ENCODE measurements at regions not wholly inside any gene's neighbourhood (a gene's known extent, or its start where the extent isn't known, plus 50 kb on each side); places are given as distances from the start of the nearest gene placed in this dataset.
"Not testable (repeated sequence)": the region's sequence is repeated elsewhere in the genome, so short reads cannot be mapped to it uniquely, and the experiment has no call there.

DNA sequence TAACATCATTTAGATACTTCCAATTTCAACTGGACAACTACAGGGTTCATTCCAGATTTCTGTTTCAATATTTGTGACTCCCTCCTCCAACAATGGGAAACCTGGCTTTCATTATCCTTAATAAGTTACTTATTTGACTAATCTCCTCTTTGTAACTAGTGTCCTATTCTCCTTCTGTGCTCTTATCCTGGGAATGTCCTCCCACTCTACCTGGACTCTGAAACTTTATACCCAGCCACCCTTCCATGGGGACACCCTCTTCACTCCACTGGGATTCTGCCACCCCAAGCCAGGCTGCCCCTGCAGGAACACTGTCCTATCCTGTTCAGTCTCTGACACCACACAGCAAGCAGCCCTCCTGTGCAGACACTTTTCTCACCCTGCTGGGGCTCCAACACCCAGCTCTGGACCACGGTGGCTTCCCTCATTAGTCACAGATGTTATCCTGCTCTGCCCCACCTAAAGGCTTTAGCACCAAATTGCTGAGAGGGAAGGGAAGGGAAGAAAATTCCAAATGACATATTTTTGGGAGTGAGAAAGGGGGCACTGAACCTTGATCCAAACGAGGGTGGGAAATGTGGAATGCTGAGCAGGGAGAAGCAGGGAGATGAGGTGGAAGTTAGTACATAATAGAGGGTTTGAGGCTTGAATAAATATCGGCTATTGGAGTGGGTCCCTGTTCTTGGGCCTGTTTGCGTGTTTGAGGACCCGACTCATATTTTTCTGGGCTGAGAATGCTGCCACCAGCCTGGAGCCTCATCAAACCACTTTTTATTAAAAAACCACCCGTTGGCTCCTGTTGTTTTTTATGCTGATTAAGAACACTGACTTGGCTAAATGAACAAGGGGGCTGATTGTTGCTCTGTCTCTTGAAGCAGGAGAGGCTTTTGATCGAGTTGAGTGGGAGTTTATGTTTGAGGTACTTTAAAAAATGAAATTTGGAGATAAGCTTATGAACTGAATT, 54.0 kb upstream of the AKIRIN2 start:
- no peak for DNase-seq

DNA sequence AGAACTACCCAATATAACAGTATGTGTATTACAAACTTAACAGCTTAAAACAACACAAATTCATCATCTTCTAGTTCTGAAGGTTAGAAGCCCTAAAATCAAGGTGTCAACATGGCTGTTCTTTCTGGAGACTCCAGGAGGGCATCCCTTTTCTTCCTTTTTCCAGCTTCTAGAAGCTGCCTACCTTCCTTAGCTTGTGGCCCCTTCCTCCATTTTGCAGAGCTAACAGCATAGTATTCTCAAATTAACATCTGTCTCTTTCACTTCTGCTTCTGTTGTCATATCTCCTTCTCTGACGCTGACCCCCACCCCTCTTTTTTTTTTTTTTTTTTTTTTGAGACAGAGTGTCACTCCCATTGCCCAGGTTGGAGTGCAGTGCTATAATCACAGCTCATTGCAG, 52.8 kb upstream of the AKIRIN2 start:
- no peak for DNase-seq

- no peak for DNase-seq
Observed at GRCh38 chr6:87753131-87753685, 51.2 kb upstream of the AKIRIN2 start.

DNA sequence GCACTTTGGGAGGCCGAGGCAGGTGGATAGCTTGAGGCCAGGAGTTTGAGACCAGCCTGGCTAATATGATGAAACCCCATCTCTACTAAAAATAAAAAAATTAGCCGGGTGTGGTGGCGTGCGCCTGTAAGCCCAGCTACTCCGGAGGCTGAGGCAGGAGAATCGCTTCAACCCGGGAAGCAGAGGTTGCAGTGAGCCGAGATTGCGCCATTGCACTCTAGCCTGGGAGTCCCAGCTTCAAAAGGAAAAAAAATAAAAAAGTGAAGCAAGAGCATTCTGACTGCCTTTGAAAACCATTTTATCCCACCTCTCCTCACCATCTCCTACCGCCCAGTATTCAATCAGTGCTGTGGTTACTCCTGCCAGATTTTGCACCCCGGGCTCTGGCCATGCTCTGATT, 50.5 kb upstream of the AKIRIN2 start:
- not testable (repeated sequence) for DNase-seq
